ENCODE measurements at regions not wholly inside any gene's neighbourhood (a gene's known extent, or its start where the extent isn't known, plus 50 kb on each side); places are given as distances from the start of the nearest gene placed in this dataset.
"Not testable (repeated sequence)": the region's sequence is repeated elsewhere in the genome, so short reads cannot be mapped to it uniquely, and the experiment has no call there.

DNA sequence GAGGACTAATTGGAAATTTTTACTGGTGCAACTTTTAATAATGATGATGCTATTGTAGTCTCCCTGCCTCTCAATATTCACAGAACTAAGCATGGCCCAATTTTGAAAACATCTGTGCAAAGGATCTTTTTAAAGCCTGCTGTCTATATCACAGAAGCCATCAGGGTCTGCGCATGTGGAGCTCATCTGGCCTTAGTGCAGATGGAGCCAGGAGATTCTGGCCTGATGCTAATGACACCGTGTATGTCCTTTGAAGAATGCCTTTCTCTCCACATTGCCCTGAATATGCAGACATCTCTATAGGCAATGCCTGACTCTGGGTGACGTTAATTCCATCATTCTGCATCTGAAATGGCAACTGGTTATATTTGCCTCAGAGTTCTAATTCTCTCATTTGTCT lies 1205.9 kb downstream of the AACS start:
- H3K27ac Mint-ChIP-seq: no peak overlapping the region
- no peaks in the 10 kb centered on the region for H3K4me1 Mint-ChIP-seq
- no peak for ATAC-seq
- no peak for DNase-seq
- H3K9me3 Mint-ChIP-seq: peaks cover 10 to 24% of the 10 kb centered on the region in 2 donors
- no peaks in the 10 kb centered on the region for H3K27me3 Mint-ChIP-seq
- no peak overlapping the region for H3K4me3 Mint-ChIP-seq

- H3K4me1 Mint-ChIP-seq: no peaks in the 10 kb centered on the region
- H3K4me3 Mint-ChIP-seq: no peak overlapping the region
- H3K27ac Mint-ChIP-seq: no peak overlapping the region
- ATAC-seq (no peak), DNase-seq (no peak)
- H3K9me3 Mint-ChIP-seq: peaks cover 10 to 14% of the 10 kb centered on the region in 2 donors
- no peaks in the 10 kb centered on the region for H3K27me3 Mint-ChIP-seq
These were observed 1217.5 kb downstream of the AACS start for GRCh38 chr12:126282691-126283090.

GRCh38 chr12:126286203-126286602 lies 1221.0 kb downstream of the AACS start:
- DNase-seq (no peak), ATAC-seq (no peak)
- Mint-ChIP-seq H3K4me3 (no peak overlapping the region), H3K27me3 (no peaks in the 10 kb centered on the region), H3K9me3 (peaks cover 11 to 13% of the 10 kb centered on the region in 2 donors), H3K4me1 (no peaks in the 10 kb centered on the region), H3K27ac (no peak overlapping the region)

GRCh38 chr12:126290456-126290855 lies 1225.2 kb downstream of the AACS start:
- Mint-ChIP-seq H3K27me3 (no peaks in the 10 kb centered on the region), H3K4me1 (no peaks in the 10 kb centered on the region), H3K27ac (no peak overlapping the region), H3K4me3 (no peak overlapping the region), H3K9me3 (peaks cover 22 to 28% of the 10 kb centered on the region in 2 donors)
- ATAC-seq: no peak
- no peak for DNase-seq

DNA sequence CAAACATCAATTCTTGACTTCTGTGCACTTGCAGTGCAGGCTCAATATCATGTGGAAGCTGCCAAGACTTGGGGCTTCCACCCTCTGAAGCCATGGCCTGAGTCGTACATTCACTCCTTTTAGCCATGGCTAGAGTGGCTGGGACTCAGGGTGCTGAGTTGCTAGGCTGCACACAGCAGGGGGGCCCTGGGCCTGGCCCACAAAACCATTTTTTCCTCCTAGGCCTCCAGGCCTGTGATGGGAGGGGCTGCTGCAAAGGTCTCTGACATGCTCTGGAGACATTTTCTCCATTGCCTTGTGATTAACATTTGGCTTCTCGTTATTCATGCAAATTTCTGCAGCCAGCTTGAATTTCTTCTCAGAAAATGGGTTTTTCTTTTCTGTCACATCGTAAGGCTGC lies 1226.8 kb downstream of the AACS start:
- not testable (repeated sequence) for H3K27ac Mint-ChIP-seq, ATAC-seq

DNA sequence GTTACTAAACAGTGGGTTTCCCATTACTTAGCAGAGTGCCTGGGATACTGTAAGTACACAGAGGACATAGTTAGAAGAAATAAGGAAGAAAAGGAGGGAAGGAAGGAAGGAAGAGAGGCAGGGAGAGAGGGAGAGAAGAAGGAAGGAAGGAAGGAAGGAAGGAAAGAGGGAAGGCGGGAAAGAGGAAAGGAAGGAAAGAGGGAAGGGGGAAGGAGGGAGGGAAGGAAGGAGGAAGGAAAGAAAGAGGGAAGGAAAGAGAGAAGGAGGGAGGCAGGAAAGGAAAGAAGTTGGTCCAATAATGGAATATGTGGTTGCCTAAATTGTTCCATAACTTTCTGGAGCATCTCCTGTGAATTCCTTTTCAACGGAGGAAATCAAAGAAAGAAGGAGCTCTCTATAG lies 1230.4 kb downstream of the AACS start:
- DNase-seq (no peak), ATAC-seq (no peak)
- Mint-ChIP-seq H3K4me3 (no peak overlapping the region), H3K9me3 (peaks cover 15 to 20% of the 10 kb centered on the region in 2 donors), H3K27me3 (no peaks in the 10 kb centered on the region), H3K4me1 (no peaks in the 10 kb centered on the region), H3K27ac (peak overlapping the region in 1 of 2 donors; percentile 21)

More for the DNA sequence above, 1226.8 kb downstream of the AACS start:
- DNase-seq, H3K4me1 Mint-ChIP-seq, H3K27me3 Mint-ChIP-seq, H3K4me3 Mint-ChIP-seq: not testable (repeated sequence)
- peaks cover 21 to 22% of the 10 kb centered on the region in 2 donors for H3K9me3 Mint-ChIP-seq

GRCh38 chr12:126309278-126309677 lies 1244.0 kb downstream of the AACS start:
- no peaks in the 10 kb centered on the region for H3K4me1 Mint-ChIP-seq
- H3K9me3 Mint-ChIP-seq: peaks cover 5 to 16% of the 10 kb centered on the region in 2 donors
- H3K27ac Mint-ChIP-seq: no peak overlapping the region
- H3K27me3 Mint-ChIP-seq: no peaks in the 10 kb centered on the region
- no peak overlapping the region for H3K4me3 Mint-ChIP-seq
- DNase-seq: no peak
- ATAC-seq: no peak

GRCh38 chr12:126312457-126312856 lies 1247.2 kb downstream of the AACS start:
- Mint-ChIP-seq H3K27me3 (no peaks in the 10 kb centered on the region), H3K4me3 (no peak overlapping the region), H3K4me1 (no peaks in the 10 kb centered on the region), H3K9me3 (peaks cover 0 to 16% of the 10 kb centered on the region in 2 donors), H3K27ac (no peak overlapping the region)
- ATAC-seq (no peak), DNase-seq (no peak)

DNA sequence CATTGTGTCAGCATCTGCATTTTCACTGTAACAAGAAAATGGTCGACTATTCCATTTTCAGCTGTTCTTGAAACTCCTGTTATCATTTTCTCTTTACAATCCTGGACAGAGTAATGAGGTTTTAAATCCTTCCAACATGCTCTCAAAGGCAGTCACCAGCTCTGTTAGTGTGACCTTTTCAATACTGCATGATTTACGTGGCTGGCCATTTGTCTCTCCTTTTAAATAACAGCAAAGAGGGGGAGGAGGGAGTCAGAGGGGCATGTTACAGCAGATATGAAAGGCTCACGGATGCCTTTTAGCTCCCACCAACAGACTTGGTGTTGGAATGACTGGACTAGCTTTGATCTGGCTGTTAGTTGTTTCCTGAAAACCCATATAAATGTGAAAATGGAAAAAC lies 1251.2 kb downstream of the AACS start:
- DNase-seq (no peak), ATAC-seq (no peak)
- no peaks in the 10 kb centered on the region for H3K27me3 Mint-ChIP-seq
- no peak overlapping the region for H3K4me3 Mint-ChIP-seq
- no peaks in the 10 kb centered on the region for H3K4me1 Mint-ChIP-seq
- H3K9me3 Mint-ChIP-seq: peaks cover 0 to 9% of the 10 kb centered on the region in 2 donors
- H3K27ac Mint-ChIP-seq: no peak overlapping the region

DNA sequence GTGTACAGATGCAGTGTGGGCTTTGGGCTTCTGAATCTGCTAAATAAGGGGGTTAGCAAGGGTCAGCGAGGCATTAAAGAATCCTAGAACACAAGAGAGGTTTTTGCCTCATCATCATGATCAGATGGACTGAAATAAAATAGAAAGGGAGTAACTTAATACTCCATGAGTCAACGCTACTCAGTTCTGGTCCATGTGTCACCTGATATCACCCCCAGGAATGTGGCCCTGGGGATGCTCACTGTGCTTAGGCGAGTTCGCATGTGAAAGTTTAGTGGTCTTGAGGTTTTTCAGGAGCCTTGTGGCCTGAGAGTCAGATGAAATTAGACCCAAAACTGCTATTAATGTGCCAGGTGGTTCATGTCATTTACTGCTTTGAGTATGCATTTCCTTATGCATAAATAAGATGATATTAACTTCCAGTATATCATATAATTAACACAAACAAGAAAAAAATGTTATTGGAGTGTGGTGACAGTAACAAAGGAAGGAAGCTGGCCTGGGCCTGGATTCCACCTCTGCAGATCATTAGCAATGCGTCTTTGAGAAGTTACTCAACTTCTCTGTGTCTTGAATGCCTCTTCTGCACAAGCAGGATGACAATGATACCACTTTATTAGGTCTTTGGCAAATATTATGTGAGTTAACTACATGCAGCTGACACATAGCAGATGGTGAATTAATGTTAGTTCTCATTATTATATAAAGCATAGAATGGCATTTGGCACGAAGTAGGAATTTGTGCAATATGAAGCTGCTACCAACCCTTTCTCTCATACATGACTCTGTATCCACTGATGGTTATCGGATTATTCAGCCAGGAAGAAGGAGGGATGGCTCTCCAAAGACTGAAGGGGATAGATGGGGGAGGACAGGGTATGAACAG lies 1272.6 kb downstream of the AACS start:
- Mint-ChIP-seq H3K4me3 (no peak overlapping the region), H3K4me1 (no peaks in the 10 kb centered on the region), H3K9me3 (peaks cover 0 to 15% of the 10 kb centered on the region in 2 donors), H3K27ac (no peak overlapping the region), H3K27me3 (no peaks in the 10 kb centered on the region)
- ATAC-seq (no peak), DNase-seq (no peak)

DNA sequence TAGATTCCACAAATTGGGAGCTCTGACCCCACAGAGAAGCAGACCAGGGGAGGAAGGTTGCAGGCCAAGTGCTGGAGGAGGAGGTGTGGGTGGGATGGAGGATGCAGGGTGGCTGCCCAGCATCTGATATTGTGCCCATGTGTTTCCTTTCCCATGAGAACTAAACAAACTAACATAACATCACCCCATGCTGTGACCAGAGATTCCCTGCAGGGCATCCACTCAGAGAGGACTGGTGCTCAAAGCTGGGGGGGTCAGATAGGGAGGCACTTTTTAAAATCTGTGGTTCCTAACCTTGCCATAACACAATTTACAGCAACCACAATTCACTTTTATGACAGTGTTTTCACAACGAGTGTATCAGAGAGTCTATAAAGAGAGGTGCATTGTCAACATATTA lies 1277.6 kb downstream of the AACS start:
- H3K4me3 Mint-ChIP-seq: no peak overlapping the region
- no peak for DNase-seq
- no peaks in the 10 kb centered on the region for H3K4me1 Mint-ChIP-seq

GRCh38 chr12:126343321-126343720 lies 1278.1 kb downstream of the AACS start:
- Mint-ChIP-seq H3K4me1 (no peaks in the 10 kb centered on the region), H3K4me3 (no peak overlapping the region), H3K9me3 (peaks cover 7 to 11% of the 10 kb centered on the region in 2 donors), H3K27ac (no peak overlapping the region), H3K27me3 (no peaks in the 10 kb centered on the region)
- DNase-seq: no peak
- ATAC-seq: no peak

More for the DNA sequence above, 1277.6 kb downstream of the AACS start:
- Mint-ChIP-seq H3K27ac (no peak overlapping the region), H3K27me3 (no peaks in the 10 kb centered on the region), H3K9me3 (peaks cover 7 to 15% of the 10 kb centered on the region in 2 donors)
- no peak for ATAC-seq

- Mint-ChIP-seq H3K27ac (no peak overlapping the region), H3K9me3 (peaks cover 6 to 7% of the 10 kb centered on the region in 2 donors), H3K4me1 (no peaks in the 10 kb centered on the region), H3K4me3 (no peak overlapping the region), H3K27me3 (no peaks in the 10 kb centered on the region)
- ATAC-seq: no peak
- DNase-seq: no peak
These were observed 1280.9 kb downstream of the AACS start for GRCh38 chr12:126346087-126346486.

DNA sequence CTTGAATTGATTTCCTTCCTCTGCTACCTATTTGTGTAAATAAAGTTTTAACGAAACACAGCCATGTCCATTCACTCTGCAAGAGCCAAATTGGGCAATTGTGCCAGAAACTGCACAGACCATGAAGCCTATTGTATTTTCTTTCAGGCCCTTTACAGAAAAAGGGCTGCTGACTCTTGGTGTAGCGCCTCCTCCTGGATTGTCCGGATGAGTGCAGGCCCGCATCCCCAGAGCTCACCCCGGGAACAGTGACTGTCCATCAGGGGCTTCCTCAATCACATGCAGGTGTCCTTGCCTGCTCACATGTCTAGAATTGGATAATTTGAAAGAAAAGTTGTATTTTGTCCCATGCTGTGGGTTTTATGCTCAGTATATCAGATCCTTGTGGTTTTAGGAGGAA lies 1282.2 kb downstream of the AACS start:
- H3K27me3 Mint-ChIP-seq: no peaks in the 10 kb centered on the region
- ATAC-seq: no peak
- H3K27ac Mint-ChIP-seq: no peak overlapping the region
- H3K4me3 Mint-ChIP-seq: no peak overlapping the region
- peaks cover 0 to 17% of the 10 kb centered on the region in 2 donors for H3K9me3 Mint-ChIP-seq
- DNase-seq: no peak
- H3K4me1 Mint-ChIP-seq: no peaks in the 10 kb centered on the region

DNA sequence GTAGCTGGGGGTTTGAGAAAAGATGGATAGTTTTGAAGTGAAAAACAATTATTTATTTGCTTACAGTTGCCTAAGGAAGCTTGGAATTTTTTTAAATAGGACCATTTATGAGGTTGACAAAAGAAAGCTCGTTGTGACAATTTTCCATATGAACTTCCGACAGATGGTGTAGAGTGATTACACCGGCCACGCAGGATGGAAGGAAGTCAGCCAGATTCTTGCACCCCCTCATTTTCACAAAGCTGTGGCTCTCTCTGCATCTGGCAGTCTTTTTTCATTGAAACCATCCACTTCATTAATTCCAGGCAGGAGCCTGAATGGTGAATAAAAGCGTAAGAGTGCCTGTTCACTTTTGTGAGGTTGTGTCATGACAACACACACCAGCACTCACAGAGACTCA lies 1284.1 kb downstream of the AACS start:
- H3K27ac Mint-ChIP-seq: no peak overlapping the region
- peaks cover 5 to 31% of the 10 kb centered on the region in 2 donors for H3K9me3 Mint-ChIP-seq
- no peak for ATAC-seq
- no peak for DNase-seq
- no peaks in the 10 kb centered on the region for H3K4me1 Mint-ChIP-seq
- no peaks in the 10 kb centered on the region for H3K27me3 Mint-ChIP-seq
- H3K4me3 Mint-ChIP-seq: no peak overlapping the region

GRCh38 chr12:126353604-126354003 lies 1288.4 kb downstream of the AACS start:
- Mint-ChIP-seq H3K27me3 (no peaks in the 10 kb centered on the region), H3K9me3 (peaks cover 8 to 40% of the 10 kb centered on the region in 2 donors), H3K4me3 (no peak overlapping the region), H3K27ac (no peak overlapping the region), H3K4me1 (no peaks in the 10 kb centered on the region)
- DNase-seq: no peak
- ATAC-seq: no peak
